SK-N-SH treated with all-trans-retinoic acid at 6 μM for 48 hours (cell line): ENCODE measurements at regions not wholly inside any gene's neighbourhood (a gene's known extent, or its start where the extent isn't known, plus 50 kb on each side); places are given as distances from the start of the nearest gene placed in this dataset.

ENCODE experiments used
- ATAC-seq: fragments of 200-7000 bp; cut with Tn5 transposase; 3 replicates; pipeline ENCODE4 v1.9.1; 2020; ENCODE audit warnings: mild to moderate bottlenecking, moderate library complexity
- ARNTL ChIP-seq: fragments of 450-650 bp; formaldehyde crosslinking; IDR thresholded peaks from 2 replicates; pipeline ENCODE4 v1.5.0; 2020; ENCODE audit warnings: low read depth, mild to moderate bottlenecking, moderate library complexity, borderline replicate concordance
- BACH2 ChIP-seq: fragments of 250-450 bp; sonication (Bioruptor Pico); IDR thresholded peaks from 2 replicates; pipeline ENCODE4 v1.9.0; 2021; ENCODE audit warnings: mild to moderate bottlenecking, borderline replicate concordance
- CREB5 ChIP-seq: fragments of 250-450 bp; sonication (Bioruptor Pico); IDR thresholded peaks from 2 replicates; pipeline ENCODE4 v1.5.1; 2020; ENCODE audit warnings: low read depth, mild to moderate bottlenecking, moderate library complexity
- CSDC2 ChIP-seq: fragments of 250-450 bp; sonication (Bioruptor Pico); IDR thresholded peaks from 2 replicates; pipeline ENCODE4 v1.5.0; 2020; ENCODE audit warnings: mild to moderate bottlenecking, moderate library complexity
- ESRRG ChIP-seq: fragments of 250-450 bp; sonication (Bioruptor Pico); IDR thresholded peaks from 2 replicates; pipeline ENCODE4 v1.6.1; 2021; ENCODE audit warnings: mild to moderate bottlenecking
- GLIS3 ChIP-seq: fragments of 250-450 bp; sonication (Bioruptor Pico); IDR thresholded peaks from 2 replicates; pipeline ENCODE4 v1.5.0; 2020; ENCODE audit warnings: mild to moderate bottlenecking, moderate library complexity
- ISL1 ChIP-seq: fragments of 250-450 bp; sonication (Bioruptor Pico); IDR thresholded peaks from 2 replicates; pipeline ENCODE4 v2.1.2; 2022; ENCODE audit warnings: mild to moderate bottlenecking, moderate library complexity
- OSR1 ChIP-seq: fragments of 250-450 bp; sonication (Bioruptor Pico); IDR thresholded peaks from 2 replicates; pipeline ENCODE4 v1.8.0; 2022; ENCODE audit warnings: moderate library complexity, mild to moderate bottlenecking, inconsistent platforms
- PATZ1 ChIP-seq: fragments of 250-450 bp; sonication (Bioruptor Pico); IDR thresholded peaks from 2 replicates; pipeline ENCODE4 v1.8.0; 2020; ENCODE audit warnings: mild to moderate bottlenecking, moderate library complexity, borderline replicate concordance
- PPARA ChIP-seq: fragments of 250-450 bp; sonication (Bioruptor Pico); IDR thresholded peaks from 2 replicates; pipeline ENCODE4 v1.5.0; 2020; ENCODE audit warnings: mild to moderate bottlenecking, borderline replicate concordance
- RARB ChIP-seq: fragments of 250-450 bp; sonication (Bioruptor Pico); IDR thresholded peaks from 2 replicates; pipeline ENCODE4 v1.8.0; 2021; ENCODE audit warnings: mild to moderate bottlenecking, moderate library complexity
- TCF4 ChIP-seq: fragments of 250-450 bp; sonication (Bioruptor Pico); IDR thresholded peaks from 2 replicates; pipeline ENCODE4 v1.8.0; 2021; ENCODE audit warnings: mild to moderate bottlenecking, moderate library complexity, borderline replicate concordance
- TOX ChIP-seq: fragments of 250-450 bp; sonication (Bioruptor Pico); IDR thresholded peaks from 2 replicates; pipeline ENCODE4 v1.8.0; 2021; ENCODE audit warnings: mild to moderate bottlenecking, moderate library complexity, borderline replicate concordance
- ZC3H10 ChIP-seq: fragments of 250-450 bp; sonication (Bioruptor Pico); IDR thresholded peaks from 2 replicates; pipeline ENCODE4 v1.5.1; 2021; ENCODE audit warnings: mild to moderate bottlenecking, moderate library complexity
- ZFP3 ChIP-seq: fragments of 250-450 bp; sonication (Bioruptor Pico); IDR thresholded peaks from 2 replicates; pipeline ENCODE4 v1.5.0; 2020; ENCODE audit warnings: mild to moderate bottlenecking, moderate library complexity
- ZFP30 ChIP-seq: fragments of 450-650 bp; formaldehyde crosslinking; IDR thresholded peaks from 2 replicates; pipeline ENCODE4 v1.5.0; 2022; ENCODE audit warnings: mild to moderate bottlenecking, moderate library complexity
- ZNF565 ChIP-seq: fragments of 450-650 bp; formaldehyde crosslinking; conservative IDR thresholded peaks from 2 replicates; pipeline ENCODE4 v1.5.0; 2020; ENCODE audit warnings: low read depth, mild to moderate bottlenecking, moderate library complexity
- ZNF70 ChIP-seq: fragments of 450-650 bp; formaldehyde crosslinking; IDR thresholded peaks from 2 replicates; pipeline ENCODE4 v1.5.0; 2020; ENCODE audit warnings: mild to moderate bottlenecking, moderate library complexity
- TF ChIP-seq, protein P1 (sequence below): fragments of 250-450 bp; sonication (Bioruptor Pico); IDR thresholded peaks from 2 replicates; pipeline ENCODE4 v1.5.1; 2021; ENCODE audit warnings: mild to moderate bottlenecking, moderate library complexity
- TF ChIP-seq, protein P2 (sequence below): fragments of 250-450 bp; sonication (Bioruptor Pico); IDR thresholded peaks from 2 replicates; pipeline ENCODE4 v1.5.0; 2020; ENCODE audit warnings: mild to moderate bottlenecking, moderate library complexity

DNA sequence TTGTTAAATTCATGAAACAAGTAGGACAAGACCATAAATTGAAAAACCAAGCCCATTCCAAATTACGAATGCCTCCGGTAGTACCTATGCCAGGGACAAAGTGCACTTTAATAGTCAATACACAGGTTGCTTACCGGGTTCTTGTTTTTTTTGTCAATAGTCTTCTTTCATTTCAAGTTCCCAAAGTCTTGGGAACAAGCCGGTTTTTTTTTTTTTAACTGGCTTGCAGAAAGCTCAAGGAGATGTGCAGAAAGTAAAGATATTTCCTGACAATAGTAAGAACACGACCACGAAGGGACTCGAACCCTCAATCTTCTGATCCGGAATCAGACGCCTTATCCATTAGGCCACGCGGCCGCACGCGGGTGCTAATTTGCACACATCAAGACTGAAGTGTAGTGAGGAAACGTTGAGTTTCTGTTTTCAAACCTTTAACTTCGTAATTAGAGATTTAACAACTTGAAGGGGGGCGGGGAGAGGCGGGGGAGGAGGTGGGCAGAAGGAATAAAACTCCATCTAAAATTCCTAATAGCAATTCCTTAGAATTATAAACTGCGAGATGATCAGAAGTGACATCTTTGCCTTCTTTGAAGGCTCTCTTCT, 181.0 kb downstream of the TRIM27 start:
- peak; percentile 20; the same call in 1 of the 3 replicates for ATAC-seq
- no peak for TF ChIP-seq PPARA
- TF ChIP-seq, protein P1, sequence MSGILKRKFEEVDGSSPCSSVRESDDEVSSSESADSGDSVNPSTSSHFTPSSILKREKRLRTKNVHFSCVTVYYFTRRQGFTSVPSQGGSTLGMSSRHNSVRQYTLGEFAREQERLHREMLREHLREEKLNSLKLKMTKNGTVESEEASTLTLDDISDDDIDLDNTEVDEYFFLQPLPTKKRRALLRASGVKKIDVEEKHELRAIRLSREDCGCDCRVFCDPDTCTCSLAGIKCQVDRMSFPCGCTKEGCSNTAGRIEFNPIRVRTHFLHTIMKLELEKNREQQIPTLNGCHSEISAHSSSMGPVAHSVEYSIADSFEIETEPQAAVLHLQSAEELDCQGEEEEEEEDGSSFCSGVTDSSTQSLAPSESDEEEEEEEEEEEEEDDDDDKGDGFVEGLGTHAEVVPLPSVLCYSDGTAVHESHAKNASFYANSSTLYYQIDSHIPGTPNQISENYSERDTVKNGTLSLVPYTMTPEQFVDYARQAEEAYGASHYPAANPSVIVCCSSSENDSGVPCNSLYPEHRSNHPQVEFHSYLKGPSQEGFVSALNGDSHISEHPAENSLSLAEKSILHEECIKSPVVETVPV (CRISPR knock-in tag), result no peak
- TF ChIP-seq TCF4 (CRISPR knock-in tag), result no peak
- no peak for TF ChIP-seq TOX (CRISPR knock-in tag)
- TF ChIP-seq CSDC2 (CRISPR knock-in tag), result no peak
- no peak for TF ChIP-seq BACH2 (CRISPR knock-in tag)
- no peak for TF ChIP-seq ZFP30 (CRISPR knock-in tag)
- TF ChIP-seq CREB5 (CRISPR knock-in tag), result no peak
- no peak for TF ChIP-seq ISL1 (CRISPR knock-in tag)
- TF ChIP-seq, all 23 proteins: peak for 0

- no peak for TF ChIP-seq ISL1 (CRISPR knock-in tag)
- TF ChIP-seq ARNTL, result no peak
- TF ChIP-seq PATZ1, result no peak
- no peak for TF ChIP-seq OSR1 (CRISPR knock-in tag)
- no peak for TF ChIP-seq TOX (CRISPR knock-in tag)
- no peak for TF ChIP-seq TCF4 (CRISPR knock-in tag)
- TF ChIP-seq BACH2 (CRISPR knock-in tag), result no peak
- no peak for TF ChIP-seq ESRRG (CRISPR knock-in tag)
- no peak for TF ChIP-seq CREB5 (CRISPR knock-in tag)
- TF ChIP-seq RARB (CRISPR knock-in tag), result no peak
- ATAC-seq, result no peak
Observed at GRCh38 chr6:28743271-28743789, 180.5 kb downstream of the TRIM27 start.

- peak; percentile 49; the same call in 2 of the 3 replicates for ATAC-seq
- TF ChIP-seq ZFP3 (CRISPR knock-in tag), result no peak
- no peak for TF ChIP-seq ESRRG (CRISPR knock-in tag)
- no peak for TF ChIP-seq GLIS3
- TF ChIP-seq, protein P2, sequence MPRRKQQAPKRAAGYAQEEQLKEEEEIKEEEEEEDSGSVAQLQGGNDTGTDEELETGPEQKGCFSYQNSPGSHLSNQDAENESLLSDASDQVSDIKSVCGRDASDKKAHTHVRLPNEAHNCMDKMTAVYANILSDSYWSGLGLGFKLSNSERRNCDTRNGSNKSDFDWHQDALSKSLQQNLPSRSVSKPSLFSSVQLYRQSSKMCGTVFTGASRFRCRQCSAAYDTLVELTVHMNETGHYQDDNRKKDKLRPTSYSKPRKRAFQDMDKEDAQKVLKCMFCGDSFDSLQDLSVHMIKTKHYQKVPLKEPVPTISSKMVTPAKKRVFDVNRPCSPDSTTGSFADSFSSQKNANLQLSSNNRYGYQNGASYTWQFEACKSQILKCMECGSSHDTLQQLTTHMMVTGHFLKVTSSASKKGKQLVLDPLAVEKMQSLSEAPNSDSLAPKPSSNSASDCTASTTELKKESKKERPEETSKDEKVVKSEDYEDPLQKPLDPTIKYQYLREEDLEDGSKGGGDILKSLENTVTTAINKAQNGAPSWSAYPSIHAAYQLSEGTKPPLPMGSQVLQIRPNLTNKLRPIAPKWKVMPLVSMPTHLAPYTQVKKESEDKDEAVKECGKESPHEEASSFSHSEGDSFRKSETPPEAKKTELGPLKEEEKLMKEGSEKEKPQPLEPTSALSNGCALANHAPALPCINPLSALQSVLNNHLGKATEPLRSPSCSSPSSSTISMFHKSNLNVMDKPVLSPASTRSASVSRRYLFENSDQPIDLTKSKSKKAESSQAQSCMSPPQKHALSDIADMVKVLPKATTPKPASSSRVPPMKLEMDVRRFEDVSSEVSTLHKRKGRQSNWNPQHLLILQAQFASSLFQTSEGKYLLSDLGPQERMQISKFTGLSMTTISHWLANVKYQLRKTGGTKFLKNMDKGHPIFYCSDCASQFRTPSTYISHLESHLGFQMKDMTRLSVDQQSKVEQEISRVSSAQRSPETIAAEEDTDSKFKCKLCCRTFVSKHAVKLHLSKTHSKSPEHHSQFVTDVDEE, result no peak
- TF ChIP-seq OSR1 (CRISPR knock-in tag), result no peak
- TF ChIP-seq CSDC2 (CRISPR knock-in tag), result no peak
- TF ChIP-seq ZNF70 (CRISPR knock-in tag), result no peak
- TF ChIP-seq ZC3H10 (CRISPR knock-in tag), result no peak
- TF ChIP-seq TCF4 (CRISPR knock-in tag), result no peak
- TF ChIP-seq BACH2 (CRISPR knock-in tag), result no peak
- TF ChIP-seq PPARA, result no peak
- no peak for TF ChIP-seq ARNTL
- no peak for TF ChIP-seq PATZ1
- TF ChIP-seq CREB5 (CRISPR knock-in tag), result no peak
- no peak for TF ChIP-seq ZNF565 (CRISPR knock-in tag)
Observed at GRCh38 chr6:28747083-28747630, 176.6 kb downstream of the TRIM27 start.
